ENCODE measurements at regions not wholly inside any gene's neighbourhood (a gene's known extent, or its start where the extent isn't known, plus 50 kb on each side); places are given as distances from the start of the nearest gene placed in this dataset.

DNA sequence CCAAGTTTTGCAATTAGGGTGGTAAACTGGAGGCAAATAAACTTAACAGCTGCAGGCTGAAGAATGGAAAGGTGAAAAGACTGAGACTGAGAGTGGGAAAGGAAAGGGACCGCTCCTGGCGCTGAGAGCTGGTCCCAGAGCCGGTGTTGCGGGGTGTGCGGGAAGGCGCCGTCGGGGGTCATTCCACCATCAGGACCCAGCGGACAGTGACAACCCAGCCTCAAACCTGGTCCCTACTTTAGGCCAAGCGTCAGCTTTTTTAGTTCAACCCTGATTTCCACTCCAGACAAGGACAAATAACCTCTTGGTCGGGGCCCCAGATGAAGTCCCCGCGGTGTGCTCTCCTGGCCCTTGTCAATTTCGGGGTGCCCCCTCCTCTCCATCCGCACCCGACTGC is 145.8 kb upstream of the ETS2 start:
- peaks cover 10% of the 10 kb centered on the region for H3K4me1 Mint-ChIP-seq
- no peaks in the 10 kb centered on the region for H3K36me3 Mint-ChIP-seq (ENCODE audit: low read depth)
- no peak overlapping the region for H3K27ac Mint-ChIP-seq
- ATAC-seq (no peak), DNase-seq (no peak)
- H3K4me3 Mint-ChIP-seq: peak overlapping the region; percentile 40
- H3K9me3 Mint-ChIP-seq: no peaks in the 10 kb centered on the region
- peaks cover 56% of the 10 kb centered on the region for H3K27me3 Mint-ChIP-seq

- Mint-ChIP-seq H3K4me3 (no peak overlapping the region), H3K27me3 (peaks cover 54% of the 10 kb centered on the region), H3K9me3 (no peaks in the 10 kb centered on the region), H3K36me3 (ENCODE audit: low read depth) (no peaks in the 10 kb centered on the region), H3K27ac (no peak overlapping the region), H3K4me1 (peaks cover 10% of the 10 kb centered on the region)
- ATAC-seq (peak; percentile 49), DNase-seq (peak; percentile 4)
These were observed 145.2 kb upstream of the ETS2 start for GRCh38 chr21:38660333-38661196.

DNA sequence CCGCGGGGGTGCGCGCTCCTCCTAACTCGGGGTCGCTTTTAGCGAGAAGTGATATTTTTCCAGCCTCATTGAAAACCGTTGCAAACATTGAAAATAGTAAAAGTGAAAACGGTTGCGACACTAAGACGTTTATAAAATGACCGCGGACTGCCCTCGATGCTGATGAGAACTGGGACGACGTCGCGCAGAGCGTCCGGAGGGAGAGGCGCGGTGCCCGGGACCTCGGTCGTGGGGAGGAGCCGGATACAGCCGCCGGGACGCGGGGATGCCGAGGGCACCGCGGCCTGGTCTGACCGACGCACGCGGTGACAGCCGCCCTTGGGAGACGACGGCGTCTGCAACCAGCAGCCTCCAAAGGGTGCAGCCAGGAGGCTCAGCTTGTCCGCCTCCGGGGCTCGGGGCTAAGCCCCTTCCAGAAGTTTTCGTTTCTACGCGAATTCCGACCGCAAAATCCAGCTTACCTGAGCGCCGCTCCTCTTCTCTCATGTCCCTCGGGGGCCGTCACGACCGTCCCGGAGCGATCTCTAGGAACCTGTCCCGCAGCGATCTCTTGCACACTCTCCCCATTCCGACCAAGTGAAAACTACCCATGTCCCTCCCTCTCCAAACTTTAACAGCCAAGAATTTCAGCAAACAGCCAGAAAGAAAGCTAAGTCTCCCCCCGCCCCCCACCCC is 144.4 kb upstream of the ETS2 start:
- H3K4me3 Mint-ChIP-seq: peak overlapping the region; percentile 64
- ATAC-seq: peak; percentile 52
- H3K27ac Mint-ChIP-seq: no peak overlapping the region
- no peaks in the 10 kb centered on the region for H3K36me3 Mint-ChIP-seq (ENCODE audit: low read depth)
- H3K9me3 Mint-ChIP-seq: no peaks in the 10 kb centered on the region
- peak; percentile 16 for DNase-seq
- H3K27me3 Mint-ChIP-seq: peaks cover 58% of the 10 kb centered on the region
- peaks cover 10% of the 10 kb centered on the region for H3K4me1 Mint-ChIP-seq

- H3K36me3 Mint-ChIP-seq (ENCODE audit: low read depth): no peaks in the 10 kb centered on the region
- H3K4me1 Mint-ChIP-seq: peaks cover 10% of the 10 kb centered on the region
- no peaks in the 10 kb centered on the region for H3K9me3 Mint-ChIP-seq
- ATAC-seq (no peak), DNase-seq (no peak)
- H3K27ac Mint-ChIP-seq: no peak overlapping the region
- H3K4me3 Mint-ChIP-seq: peak overlapping the region; percentile 64
- peaks cover 53% of the 10 kb centered on the region for H3K27me3 Mint-ChIP-seq
These were observed 143.7 kb upstream of the ETS2 start for GRCh38 chr21:38661889-38662568.

GRCh38 chr21:38663282-38663681 is 142.4 kb upstream of the ETS2 start:
- DNase-seq: no peak
- peaks cover 48% of the 10 kb centered on the region for H3K27me3 Mint-ChIP-seq
- ATAC-seq: no peak
- H3K9me3 Mint-ChIP-seq: no peaks in the 10 kb centered on the region
- H3K36me3 Mint-ChIP-seq (ENCODE audit: low read depth): no peaks in the 10 kb centered on the region
- peaks cover 10% of the 10 kb centered on the region for H3K4me1 Mint-ChIP-seq
- H3K4me3 Mint-ChIP-seq: no peak overlapping the region
- no peak overlapping the region for H3K27ac Mint-ChIP-seq

- peaks cover 10% of the 10 kb centered on the region for H3K4me1 Mint-ChIP-seq
- no peaks in the 10 kb centered on the region for H3K9me3 Mint-ChIP-seq
- no peak overlapping the region for H3K4me3 Mint-ChIP-seq
- DNase-seq: no peak
- no peak overlapping the region for H3K27ac Mint-ChIP-seq
- ATAC-seq: no peak
- peaks cover 43% of the 10 kb centered on the region for H3K27me3 Mint-ChIP-seq
- H3K36me3 Mint-ChIP-seq (ENCODE audit: low read depth): no peaks in the 10 kb centered on the region
These were observed 141.4 kb upstream of the ETS2 start for GRCh38 chr21:38664315-38664714.

DNA sequence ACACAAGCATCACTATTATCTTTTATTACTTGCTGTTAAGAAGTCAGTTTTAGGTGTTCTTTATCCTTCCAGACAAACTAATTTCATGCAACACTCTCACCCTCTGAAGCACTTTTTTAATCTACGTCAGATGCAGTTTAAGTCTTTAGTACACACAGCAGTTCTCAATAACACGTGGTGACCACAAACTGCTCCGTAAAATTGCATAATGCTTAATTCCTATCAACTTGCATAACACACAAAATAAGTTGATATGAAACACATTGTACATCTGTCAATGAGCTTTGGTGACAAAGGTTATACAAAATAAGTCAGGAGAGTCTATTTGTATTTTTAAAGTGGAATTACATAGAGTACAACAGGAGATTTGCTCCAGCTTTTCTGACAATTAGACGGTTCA is 140.9 kb upstream of the ETS2 start:
- H3K4me1 Mint-ChIP-seq: peaks cover 7% of the 10 kb centered on the region
- no peak overlapping the region for H3K4me3 Mint-ChIP-seq
- no peak overlapping the region for H3K27ac Mint-ChIP-seq

DNA sequence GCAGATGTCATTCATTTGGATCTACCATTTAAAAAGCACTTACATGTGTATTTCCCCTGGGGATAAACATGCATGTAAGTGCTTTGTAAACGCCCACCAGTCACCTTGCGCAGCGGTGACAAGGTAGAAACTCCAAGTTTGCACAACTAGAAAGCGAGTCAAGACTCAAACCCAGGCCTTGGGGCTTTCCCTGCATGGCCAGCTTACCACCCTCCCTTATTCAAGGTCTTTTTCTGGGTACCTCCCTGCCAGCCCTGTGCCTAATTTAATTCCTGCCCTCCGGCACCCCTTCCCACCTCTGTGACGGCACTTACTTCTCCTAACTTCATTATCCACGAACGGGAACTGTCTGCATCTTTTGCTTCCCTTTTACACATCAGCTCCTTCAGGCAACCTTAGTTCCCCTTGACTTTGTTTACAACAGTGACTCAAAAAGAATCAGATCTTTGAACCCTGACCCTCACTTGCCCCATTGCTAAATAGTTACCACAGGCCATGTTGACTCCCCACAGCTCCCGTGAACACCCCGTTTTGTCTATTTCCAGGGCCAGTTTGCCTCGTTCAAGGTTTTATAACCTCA is 138.3 kb upstream of the ETS2 start:
- Mint-ChIP-seq H3K4me3 (no peak overlapping the region), H3K4me1 (no peaks in the 10 kb centered on the region), H3K27ac (no peak overlapping the region), H3K27me3 (peaks cover 23% of the 10 kb centered on the region), H3K36me3 (ENCODE audit: low read depth) (no peaks in the 10 kb centered on the region), H3K9me3 (no peaks in the 10 kb centered on the region)
- no peak for ATAC-seq
- DNase-seq: no peak

More for the DNA sequence above, 140.9 kb upstream of the ETS2 start:
- no peak for DNase-seq
- ATAC-seq: no peak
- H3K36me3 Mint-ChIP-seq (ENCODE audit: low read depth): no peaks in the 10 kb centered on the region
- peaks cover 38% of the 10 kb centered on the region for H3K27me3 Mint-ChIP-seq
- H3K9me3 Mint-ChIP-seq: no peaks in the 10 kb centered on the region

- DNase-seq (no peak), ATAC-seq (no peak)
- no peaks in the 10 kb centered on the region for H3K36me3 Mint-ChIP-seq (ENCODE audit: low read depth)
- H3K4me1 Mint-ChIP-seq: no peaks in the 10 kb centered on the region
- H3K27me3 Mint-ChIP-seq: peaks cover 17% of the 10 kb centered on the region
- H3K4me3 Mint-ChIP-seq: no peak overlapping the region
- H3K9me3 Mint-ChIP-seq: no peaks in the 10 kb centered on the region
- H3K27ac Mint-ChIP-seq: no peak overlapping the region
These were observed 137.7 kb upstream of the ETS2 start for GRCh38 chr21:38668067-38668466.

GRCh38 chr21:38668541-38668940 is 137.2 kb upstream of the ETS2 start:
- ATAC-seq (no peak), DNase-seq (no peak)
- Mint-ChIP-seq H3K9me3 (no peaks in the 10 kb centered on the region), H3K4me3 (no peak overlapping the region), H3K36me3 (ENCODE audit: low read depth) (no peaks in the 10 kb centered on the region), H3K27me3 (peaks cover 13% of the 10 kb centered on the region), H3K27ac (no peak overlapping the region), H3K4me1 (no peaks in the 10 kb centered on the region)

DNA sequence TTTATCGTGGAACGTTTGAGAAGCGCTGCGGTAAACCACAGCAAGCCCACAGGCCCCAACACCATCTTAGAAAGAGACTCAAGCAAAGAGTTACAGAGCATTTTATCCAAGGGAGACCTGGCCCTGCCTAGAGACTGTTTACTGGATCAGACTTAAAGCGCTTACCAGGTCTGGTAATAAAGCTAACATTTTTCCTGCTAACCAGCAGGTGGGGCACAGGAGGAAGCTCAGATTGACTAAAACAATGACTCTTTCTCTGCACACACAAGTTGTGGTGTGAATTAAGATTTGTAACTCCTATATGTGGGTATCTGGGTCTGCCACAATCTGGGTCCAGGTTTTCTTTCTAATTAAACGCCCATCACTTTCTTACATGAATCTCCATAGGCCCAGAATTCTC is 136.5 kb upstream of the ETS2 start:
- H3K9me3 Mint-ChIP-seq: no peaks in the 10 kb centered on the region
- no peak overlapping the region for H3K27ac Mint-ChIP-seq
- no peak overlapping the region for H3K4me3 Mint-ChIP-seq
- H3K36me3 Mint-ChIP-seq (ENCODE audit: low read depth): no peaks in the 10 kb centered on the region
- ATAC-seq (no peak), DNase-seq (no peak)
- H3K27me3 Mint-ChIP-seq: peaks cover 11% of the 10 kb centered on the region
- H3K4me1 Mint-ChIP-seq: no peaks in the 10 kb centered on the region

DNA sequence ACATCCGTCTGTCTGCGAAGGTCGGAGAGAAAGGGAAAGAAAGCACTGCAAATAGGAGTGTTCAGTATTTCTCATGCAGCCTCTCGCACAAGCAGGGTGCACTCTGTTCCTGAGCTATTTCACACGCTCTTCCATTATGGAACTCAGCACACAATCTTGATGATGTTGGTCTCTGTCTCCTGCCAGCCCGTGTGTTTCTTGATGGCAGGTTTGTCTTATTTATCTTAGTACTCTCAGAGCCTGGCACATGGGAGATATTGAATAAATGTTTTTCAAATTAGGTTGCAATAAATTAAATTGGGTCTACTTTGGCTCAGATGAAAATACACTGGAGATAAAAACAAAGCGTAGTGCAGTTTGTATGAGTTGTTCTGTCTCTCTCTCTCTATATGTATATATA is 134.9 kb upstream of the ETS2 start:
- no peak overlapping the region for H3K4me3 Mint-ChIP-seq
- no peak for DNase-seq
- no peaks in the 10 kb centered on the region for H3K9me3 Mint-ChIP-seq
- H3K27me3 Mint-ChIP-seq: peaks cover 13% of the 10 kb centered on the region
- H3K36me3 Mint-ChIP-seq (ENCODE audit: low read depth): no peaks in the 10 kb centered on the region
- ATAC-seq: no peak
- no peaks in the 10 kb centered on the region for H3K4me1 Mint-ChIP-seq
- H3K27ac Mint-ChIP-seq: no peak overlapping the region

DNA sequence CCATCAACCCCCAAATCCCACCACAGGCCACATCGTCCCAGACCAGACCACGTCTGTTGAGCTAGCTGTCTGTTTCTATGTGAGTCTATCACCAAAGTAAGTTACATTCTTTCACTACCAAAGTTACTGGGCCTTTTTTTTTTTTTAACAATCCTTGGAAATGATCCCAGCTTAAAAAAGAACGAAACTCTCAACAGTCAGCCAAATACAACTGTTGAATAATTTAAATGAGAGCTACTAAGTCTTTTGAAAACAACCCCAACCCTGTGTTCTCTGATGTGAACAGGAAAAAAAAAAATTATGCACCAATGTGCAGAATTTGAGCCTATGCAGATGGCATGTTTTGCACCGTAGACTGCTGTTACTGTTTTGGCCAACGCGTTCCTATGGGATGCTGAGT is 134.0 kb upstream of the ETS2 start:
- no peaks in the 10 kb centered on the region for H3K9me3 Mint-ChIP-seq
- no peaks in the 10 kb centered on the region for H3K36me3 Mint-ChIP-seq (ENCODE audit: low read depth)
- no peak for DNase-seq

DNA sequence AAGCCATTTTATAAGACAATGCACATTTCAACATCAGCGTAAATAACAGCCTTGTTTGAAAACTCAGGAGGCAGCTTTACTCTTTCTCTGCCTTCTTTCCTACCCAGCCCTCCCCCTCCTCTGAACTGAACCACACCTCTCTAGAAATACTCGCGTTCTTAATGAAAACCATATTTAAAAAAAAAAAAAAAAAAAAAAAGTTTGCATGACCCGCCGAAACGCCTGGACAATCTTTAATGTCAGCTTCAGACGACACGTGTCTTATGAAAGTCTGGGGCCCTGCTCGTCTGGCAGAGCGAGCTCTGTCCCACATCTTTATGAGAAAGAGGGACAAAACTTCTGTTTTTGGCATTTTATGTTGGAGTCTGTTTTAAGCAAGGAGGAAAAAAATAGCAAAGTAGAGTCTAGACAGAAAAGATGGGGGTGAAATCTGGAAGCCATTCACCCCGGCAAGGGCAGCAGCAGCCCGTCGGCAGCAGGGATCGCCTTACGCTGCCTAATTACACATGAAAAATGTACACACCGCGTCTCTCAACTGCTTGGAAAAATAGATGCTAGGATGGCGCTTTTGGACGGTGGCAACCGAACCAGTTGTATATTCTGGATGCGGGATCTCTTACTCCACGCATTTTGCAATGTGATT is 130.4 kb upstream of the ETS2 start:
- Mint-ChIP-seq H3K27ac (no peak overlapping the region), H3K4me1 (peaks cover 7% of the 10 kb centered on the region), H3K9me3 (no peaks in the 10 kb centered on the region), H3K27me3 (peaks cover 6% of the 10 kb centered on the region), H3K36me3 (ENCODE audit: low read depth) (no peaks in the 10 kb centered on the region), H3K4me3 (no peak overlapping the region)
- DNase-seq: no peak
- no peak for ATAC-seq

More for the DNA sequence above, 134.0 kb upstream of the ETS2 start:
- H3K4me3 Mint-ChIP-seq: no peak overlapping the region
- no peak overlapping the region for H3K27ac Mint-ChIP-seq
- no peak for ATAC-seq
- H3K4me1 Mint-ChIP-seq: no peaks in the 10 kb centered on the region
- H3K27me3 Mint-ChIP-seq: peaks cover 11% of the 10 kb centered on the region
